HL-60 (cell line): ENCODE measurements at regions not wholly inside any gene's neighbourhood (a gene's known extent, or its start where the extent isn't known, plus 50 kb on each side); places are given as distances from the start of the nearest gene placed in this dataset.

Source experiments
- CTCF ChIP-seq: IDR thresholded peaks from one replicate; pipeline ENCODE4 v1.5.1; 2011; ENCODE audit warnings: low read length, control low read depth, inconsistent platforms; ENCODE audit not compliant: insufficient read depth
- GABPA ChIP-seq: IDR thresholded peaks from 2 replicates; pipeline ENCODE4 v1.6.1; 2012; ENCODE audit warnings: low read depth
- POLR2AphosphoS5 ChIP-seq: IDR thresholded peaks from 2 replicates; pipeline ENCODE4 v1.6.1; 2012; ENCODE audit warnings: low read depth
- REST ChIP-seq: IDR thresholded peaks from 2 replicates; pipeline ENCODE4 v1.6.1; 2012; ENCODE audit warnings: low read depth; ENCODE audit not compliant: insufficient replicate concordance
- SPI1 ChIP-seq: IDR thresholded peaks from 2 replicates; pipeline ENCODE4 v1.6.1; 2012; ENCODE audit warnings: low read depth, mild to moderate bottlenecking, borderline replicate concordance

- no peak for TF ChIP-seq CTCF
- TF ChIP-seq POLR2AphosphoS5: no peak
- TF ChIP-seq REST: no peak
- no peak for TF ChIP-seq GABPA
- no peak for TF ChIP-seq SPI1
These were observed 187.2 kb upstream of the CXCL12 start for GRCh38 chr10:44572146-44572545.
